ENCODE measurements at regions not wholly inside any gene's neighbourhood (a gene's known extent, or its start where the extent isn't known, plus 50 kb on each side); places are given as distances from the start of the nearest gene placed in this dataset.

DNA sequence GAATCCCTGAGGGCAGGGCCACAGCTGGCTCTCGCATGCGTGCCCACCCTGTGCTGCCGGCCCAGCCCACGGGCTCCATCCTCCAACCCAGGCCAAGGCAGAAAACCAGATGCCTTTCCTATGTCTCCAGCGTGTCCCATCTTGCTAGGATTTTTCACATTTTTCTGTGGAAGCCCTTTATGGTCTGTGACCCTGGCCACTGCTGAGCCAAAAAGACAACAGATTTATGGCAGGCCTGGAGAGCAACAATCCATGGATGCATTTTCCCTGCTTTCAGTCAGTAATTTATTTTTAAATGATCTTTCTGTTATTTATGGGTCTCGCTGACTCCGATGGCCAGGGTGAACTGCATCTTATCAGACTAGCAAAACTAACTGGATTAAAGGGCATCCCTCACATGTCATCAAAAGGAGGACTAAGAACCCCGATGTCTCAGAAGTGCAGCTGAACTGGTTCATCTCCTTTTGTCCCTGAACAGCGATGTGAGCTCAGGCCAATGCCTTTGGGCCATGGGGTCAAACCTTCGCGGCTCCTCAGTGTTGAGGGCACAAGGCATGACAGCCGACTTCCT, 346.0 kb downstream of the CYRIA start:
- DNase-seq (ENCODE audit: low spot score), result no peak

DNA sequence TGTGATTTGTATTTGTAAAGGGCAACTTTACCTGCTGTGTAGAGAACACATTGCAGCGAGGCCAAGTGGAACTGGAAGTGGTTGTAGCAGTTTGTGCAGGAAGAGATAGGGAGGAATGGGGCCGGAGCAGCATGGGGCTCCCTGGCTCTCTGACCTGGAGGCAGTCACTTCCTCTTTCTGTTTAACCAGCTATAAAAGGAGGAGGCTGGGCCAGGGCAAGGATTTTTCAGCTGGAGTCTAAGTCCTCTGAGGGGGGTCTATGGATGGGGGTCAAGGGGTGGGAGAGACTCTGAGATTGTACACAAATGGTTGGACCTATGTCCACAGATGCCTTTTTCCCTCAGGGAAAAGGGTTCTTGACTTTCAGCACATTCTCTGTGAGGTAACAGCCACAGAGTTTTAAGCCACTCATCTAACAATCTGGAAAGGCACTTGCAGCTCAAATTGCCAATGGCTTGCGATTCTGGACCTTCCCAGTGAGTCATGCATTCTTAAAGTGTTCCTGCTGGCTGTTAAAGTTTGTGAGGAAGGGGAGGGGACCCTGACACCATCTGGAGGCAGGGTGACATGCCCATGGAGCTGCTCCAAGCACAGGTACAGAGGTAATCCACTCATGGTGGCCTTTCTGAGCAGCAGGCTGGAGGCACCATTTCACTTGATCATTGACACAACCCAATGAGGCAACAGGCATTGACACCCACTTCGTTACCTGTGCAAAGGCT, 347.0 kb downstream of the CYRIA start:
- no peak for DNase-seq (ENCODE audit: low spot score)

DNA sequence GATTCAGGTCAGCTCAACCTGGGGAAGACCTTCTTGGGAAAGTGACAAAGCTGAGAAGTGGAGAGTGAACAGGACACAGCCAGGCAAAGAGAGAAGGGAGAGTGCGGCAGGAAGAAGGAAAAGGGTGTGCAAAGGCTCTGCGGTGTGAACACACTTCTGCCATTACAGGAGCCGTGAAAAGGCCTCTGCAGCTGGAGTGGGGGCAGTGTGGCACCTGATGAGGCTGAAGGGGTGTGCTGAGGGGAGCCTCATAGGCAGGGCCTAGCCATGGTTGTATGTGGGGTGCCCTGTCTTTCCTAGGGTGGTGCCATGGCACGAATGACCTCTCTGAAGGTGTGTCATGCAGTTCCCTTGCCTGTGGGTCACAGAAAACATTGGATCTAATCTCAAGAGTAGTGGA, 347.6 kb downstream of the CYRIA start:
- no peak for DNase-seq (ENCODE audit: low spot score)

DNA sequence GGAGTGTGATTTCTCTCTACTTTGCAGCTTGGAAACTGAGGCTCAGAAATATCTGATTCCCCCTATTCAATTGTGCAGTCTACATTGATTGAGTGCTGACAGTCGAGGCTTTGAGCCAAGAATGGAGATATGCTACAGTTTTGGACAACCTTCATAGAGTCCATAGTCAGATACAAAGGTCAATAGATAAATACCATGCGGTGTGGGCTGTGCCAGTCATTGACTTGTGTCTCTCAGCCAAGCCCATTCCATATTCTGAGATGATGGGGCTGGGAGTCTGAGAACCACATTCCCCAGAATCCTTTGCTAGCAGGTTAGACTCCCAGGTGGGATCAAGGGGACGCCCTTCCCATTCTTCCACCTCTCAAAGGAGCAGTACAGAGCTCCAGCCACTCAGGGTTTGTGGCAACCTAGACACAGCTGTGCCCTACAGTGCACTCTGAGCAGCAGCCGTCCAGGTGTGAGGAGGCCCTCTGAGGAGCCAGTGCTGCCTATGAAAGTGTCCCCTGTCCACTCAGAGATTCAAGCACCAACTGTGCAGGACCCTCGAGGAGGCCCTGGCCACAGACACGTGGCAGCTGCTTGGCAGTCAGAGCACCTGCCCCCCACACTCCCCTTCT, 348.3 kb downstream of the CYRIA start:
- DNase-seq (ENCODE audit: low spot score), result no peak

DNA sequence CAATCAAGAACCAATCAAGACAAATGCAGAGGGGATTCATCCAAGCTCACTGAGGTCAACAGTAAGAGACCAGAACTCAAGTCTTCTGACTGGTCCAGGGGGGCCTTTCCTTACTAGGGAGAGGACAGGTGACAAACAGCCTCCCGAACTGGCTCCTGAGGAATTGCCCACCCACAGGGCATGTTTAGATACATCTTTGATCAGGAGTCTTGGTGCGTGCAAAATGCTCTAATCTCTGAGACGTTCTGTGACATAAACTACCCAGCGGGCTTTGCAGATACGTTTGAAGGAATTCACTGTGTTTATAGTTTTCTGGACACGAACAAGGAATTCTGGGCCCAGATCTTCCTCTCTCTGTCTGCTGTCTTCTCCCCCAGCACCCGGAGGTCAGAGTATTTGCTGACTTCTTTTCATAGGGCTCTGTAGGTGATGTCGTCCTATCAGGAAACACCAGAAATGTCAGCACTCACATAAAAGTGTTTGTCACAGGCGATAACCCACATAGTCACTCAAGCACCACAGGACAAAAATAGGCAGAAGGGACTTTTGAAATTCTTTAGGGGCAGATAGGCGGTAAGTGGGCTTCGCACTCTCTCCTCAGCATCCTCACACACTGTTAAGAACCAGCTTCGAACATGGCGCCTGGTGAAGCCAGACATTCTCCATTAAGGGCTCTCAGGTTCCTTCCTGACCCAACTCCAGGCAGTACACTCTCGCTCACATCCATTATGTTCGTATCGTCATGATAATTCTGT, 349.0 kb downstream of the CYRIA start:
- no peak for DNase-seq (ENCODE audit: low spot score)

DNA sequence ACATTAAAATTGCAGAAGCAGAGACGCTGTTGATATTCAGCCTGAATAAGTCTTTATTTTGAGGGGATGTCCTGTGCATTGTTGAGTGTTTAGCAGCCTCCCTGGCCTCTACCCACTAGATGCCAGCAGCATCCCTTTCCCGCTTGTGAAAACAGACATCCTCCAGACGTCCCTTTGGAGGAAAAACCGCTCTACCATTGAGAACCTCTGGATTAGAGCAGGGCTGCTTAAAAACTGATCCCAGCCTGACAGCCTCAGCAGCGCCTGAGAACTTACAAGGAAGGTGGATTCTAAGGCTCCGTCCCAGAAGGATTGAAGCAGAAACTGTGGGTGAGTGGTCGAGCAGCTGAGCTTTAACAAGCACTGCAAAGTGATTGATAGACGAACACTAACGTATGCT, 349.7 kb downstream of the CYRIA start:
- no peak for DNase-seq (ENCODE audit: low spot score)

DNA sequence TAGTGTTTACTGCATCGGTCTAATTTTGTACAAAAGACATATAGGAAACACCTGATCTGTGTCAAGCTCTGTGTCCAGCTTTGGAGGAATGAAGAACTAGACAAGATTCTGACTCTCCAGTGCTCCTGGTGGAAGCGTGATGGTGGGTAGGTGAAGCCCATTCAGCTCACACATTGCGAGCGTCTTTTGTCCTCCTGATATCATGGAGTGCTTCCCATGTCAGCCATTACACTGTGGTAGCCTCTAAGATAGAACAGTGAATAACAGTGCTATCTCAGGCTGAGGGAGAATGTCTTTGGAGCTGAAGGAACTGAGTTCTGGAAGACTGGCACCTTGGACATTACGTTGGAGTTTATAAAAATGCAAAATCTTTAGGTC, 350.2 kb downstream of the CYRIA start:
- no peak for DNase-seq (ENCODE audit: low spot score)

DNA sequence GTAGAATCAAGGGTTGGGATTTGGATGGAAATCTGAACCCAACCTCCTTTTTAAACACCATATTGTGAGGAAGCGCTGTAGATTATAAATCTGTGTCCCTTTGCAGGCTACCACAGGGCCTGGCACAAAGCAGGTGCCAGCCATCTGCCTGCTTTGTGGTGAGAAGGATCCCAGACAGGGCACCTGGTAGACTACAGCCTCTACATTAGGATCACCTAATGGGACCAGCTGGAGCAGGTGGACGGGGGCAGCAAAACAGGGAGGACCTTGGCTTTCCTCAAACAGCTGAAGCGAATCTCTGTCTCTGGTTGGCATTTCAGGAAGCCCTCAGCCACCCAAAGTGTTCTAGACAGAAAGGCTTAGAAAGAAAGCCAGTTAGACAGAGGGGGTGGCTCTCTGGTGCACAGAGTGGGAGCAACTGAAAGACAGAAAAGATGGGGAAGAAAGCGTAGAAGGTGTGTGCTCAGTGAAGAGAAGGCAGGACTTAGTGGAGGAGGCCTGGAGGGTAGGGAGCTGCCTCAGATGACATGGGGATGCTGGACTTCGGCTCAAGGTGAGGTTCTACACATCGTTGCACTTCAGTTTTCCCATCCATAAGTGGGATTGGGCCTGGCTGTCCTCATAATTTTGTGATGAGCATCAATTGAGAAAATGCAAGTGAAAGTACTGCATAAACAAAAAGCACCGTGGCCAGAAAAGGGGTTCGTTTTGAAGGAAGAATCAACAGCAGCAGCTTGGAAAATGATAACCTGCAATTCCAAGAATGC, 350.8 kb downstream of the CYRIA start:
- no peak for DNase-seq (ENCODE audit: low spot score)

DNA sequence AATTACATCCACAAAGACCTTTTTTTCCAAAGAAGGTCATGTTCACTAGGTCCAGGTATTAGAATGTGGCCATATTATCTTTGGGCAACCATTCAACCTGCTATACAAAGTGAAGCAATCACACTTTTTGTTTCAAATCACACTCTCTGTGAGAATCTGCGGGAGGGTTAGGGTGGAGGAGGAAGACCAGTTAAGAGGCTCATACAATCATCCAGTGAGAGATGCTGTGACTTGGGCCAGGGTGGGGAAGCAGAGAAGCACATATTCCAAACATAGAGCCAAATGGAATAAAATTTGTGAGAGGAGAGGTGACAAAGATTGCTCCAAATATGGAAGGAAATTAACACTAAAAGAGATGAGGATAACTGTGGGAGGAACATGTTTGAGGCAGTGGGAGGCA, 351.6 kb downstream of the CYRIA start:
- DNase-seq (ENCODE audit: low spot score), result no peak

DNA sequence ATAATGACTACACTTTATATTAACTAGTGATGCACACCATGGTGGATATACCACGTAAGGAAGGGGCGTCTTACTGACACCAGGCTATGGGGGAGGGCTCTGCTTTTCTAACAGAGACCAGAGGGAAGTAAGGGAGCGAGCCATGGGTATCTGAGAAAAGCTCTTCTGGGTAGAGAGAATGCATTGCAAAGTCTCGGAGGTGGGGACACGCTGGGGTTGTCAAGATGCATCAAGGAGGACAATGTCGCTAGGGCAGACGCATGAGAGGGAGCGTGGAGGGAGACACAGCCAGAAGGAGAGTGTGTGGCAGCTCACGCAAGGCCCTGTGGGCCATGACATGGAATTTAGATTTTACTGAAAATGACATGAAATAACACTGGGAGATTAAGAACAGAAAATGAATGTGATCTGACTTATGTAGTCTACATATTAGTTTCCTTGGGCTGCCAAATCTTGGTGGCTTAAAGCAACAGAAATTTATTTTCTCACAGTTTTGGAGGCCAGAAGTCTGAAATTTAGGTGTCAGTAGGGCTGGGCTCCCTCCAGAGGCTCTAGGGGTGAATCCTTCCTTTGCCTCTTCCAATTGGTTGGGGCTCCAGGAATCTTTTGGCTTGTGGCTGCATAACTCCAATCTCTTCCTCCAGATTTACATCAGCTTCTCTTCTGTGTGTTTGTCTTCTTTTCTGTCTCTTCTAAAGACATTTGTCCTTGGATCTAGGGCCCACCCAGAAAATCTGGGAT, 352.2 kb downstream of the CYRIA start:
- DNase-seq (ENCODE audit: low spot score), result no peak

DNA sequence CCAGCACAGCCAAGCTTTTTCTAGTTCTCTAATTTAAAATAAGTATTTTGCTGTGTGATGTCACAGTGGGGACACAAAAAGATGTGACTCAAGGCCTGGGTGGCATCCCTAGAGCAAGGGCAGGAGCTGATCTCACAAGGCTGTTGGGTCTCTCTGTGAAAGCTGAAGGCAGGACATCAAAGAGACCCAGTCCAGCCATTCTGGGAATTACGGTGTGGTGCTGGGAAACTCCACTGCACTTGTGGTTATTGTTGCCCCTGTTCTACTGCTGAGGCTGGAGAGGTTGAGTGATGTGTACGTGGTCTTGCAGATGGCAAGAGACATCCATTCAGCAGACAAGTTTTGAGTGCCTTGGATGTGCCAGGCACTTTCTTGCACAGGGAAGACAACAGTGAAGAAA, 352.9 kb downstream of the CYRIA start:
- no peak for DNase-seq (ENCODE audit: low spot score)

DNA sequence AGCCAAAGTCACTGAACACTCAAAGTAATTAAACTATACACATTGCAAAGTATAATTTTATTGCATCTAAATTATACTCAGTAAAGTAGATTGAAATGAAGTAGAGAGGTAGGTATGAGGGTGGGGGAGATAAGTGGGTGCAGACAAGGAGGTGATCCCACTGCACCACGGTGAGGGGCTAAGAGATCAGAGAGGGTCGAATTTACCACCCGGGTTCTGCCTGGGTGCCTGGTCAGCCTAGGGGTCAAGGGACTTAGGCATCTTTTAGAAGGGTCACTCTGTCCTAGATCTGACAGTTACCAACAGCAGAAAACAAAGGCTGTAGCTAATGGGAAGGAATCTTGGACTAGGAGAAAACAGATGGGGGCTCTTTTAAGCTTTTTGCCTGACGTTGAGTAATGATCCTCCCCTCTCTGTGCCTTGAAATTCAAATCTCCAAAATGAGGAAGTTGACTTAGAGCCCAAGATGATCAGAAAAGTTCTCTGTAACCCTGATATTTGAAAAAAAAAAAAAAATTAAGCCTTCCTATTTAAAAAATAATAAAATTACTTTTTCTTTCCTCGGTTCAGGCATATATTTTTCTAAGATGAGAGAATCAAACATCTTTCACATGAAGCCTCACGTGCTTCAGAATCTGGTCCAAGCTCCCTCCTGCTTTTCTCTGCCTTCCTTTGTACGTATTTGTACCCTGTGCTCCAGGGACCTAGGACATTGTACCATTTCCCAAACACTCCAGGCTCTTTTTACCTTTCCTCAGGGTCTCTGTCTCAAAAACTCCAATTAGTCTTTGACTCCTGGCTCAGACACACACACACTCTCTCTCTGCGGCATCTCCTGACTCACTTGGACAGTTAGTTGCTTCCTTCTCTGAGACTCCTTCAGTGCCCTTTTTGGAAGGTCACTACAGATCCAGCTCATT, 353.9 kb downstream of the CYRIA start:
- DNase-seq (ENCODE audit: low spot score), result no peak

DNA sequence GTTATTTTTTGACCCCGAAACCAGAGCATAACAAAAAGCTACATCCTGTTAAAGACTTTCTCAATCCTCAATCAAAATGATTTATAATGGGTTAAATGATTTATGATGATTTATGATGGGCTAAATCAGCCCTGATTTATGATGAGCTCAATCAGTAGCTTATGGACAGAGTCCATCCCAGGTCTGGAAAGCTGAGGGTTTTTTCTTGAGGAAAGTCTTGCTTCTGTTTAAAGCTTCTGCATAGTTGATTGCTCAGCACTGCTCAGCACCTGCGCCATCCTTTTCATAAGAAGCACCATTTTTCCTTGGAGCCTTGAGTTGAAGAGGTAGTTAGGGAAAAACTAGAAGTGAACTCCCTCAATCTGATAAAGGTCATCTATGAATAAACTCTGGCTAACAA, 356.8 kb downstream of the CYRIA start:
- no peak for DNase-seq (ENCODE audit: low spot score)

DNA sequence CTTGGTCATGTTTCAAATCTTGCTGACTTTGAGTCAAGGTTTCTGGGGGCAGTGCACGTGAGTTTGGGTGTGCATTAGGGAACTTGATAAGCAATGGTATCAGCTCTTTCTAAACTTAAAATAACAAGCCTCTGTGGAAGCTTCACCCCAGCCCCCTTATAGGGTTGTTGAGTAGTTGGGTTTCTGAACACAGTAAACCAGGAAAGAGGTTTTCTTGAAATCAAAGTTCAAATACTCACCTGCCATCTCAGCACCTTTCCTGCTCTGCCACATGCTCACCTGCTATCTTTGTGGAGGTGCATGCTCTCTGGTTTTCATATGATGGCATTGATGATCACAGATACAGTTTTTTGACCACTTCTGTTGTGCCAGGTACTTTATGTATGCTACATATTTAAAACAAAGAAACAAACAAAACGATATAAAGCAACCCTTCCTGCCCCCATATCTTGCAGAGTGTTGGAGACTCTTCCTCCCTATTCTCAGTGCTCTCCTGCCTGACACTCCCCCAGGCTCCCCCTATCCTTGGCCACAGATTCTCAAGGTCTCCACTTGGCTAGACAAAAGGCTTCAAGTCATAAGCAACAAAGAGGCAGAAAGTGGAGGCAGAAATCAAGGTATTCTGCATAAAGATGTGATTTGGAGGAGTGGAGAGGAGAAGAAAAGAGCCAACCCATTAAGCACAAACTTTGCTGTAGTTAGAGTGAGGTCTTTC, 360.6 kb downstream of the CYRIA start:
- DNase-seq (ENCODE audit: low spot score), result no peak

DNA sequence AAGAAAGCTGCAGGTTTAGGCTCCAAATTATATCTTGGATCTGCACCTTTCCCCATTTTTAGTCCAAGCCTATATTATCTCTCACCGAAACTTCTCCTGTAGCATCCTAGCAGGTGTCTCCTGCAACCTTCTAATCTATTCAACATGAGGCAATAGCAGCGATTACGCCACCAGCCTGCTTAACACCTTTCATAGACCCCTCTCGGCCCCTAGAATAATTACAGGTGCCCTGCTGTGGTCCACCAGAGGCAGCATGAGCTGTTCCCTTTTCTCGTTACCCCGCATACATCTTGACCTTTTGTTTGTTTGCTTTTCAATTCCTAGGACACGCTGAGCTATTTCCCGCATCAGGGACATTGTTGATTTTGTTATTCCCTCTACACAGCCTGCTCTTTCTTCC, 361.9 kb downstream of the CYRIA start:
- DNase-seq (ENCODE audit: low spot score), result no peak

DNA sequence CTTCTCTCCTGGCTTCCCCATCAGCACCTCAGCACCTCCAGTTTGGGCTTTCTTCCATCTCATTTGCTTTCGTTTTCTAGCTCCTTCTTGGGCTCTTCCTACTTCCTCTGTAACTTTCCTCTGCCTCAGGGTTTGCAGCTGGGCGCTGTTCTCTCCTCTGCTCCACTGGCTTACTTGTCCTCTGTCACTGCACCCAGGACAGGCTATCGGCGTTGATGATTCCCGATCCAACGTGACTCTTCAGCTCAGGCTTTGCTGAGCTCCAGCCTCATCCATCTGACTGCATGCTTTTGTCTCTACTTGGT, 362.4 kb downstream of the CYRIA start:
- DNase-seq (ENCODE audit: low spot score), result no peak

DNA sequence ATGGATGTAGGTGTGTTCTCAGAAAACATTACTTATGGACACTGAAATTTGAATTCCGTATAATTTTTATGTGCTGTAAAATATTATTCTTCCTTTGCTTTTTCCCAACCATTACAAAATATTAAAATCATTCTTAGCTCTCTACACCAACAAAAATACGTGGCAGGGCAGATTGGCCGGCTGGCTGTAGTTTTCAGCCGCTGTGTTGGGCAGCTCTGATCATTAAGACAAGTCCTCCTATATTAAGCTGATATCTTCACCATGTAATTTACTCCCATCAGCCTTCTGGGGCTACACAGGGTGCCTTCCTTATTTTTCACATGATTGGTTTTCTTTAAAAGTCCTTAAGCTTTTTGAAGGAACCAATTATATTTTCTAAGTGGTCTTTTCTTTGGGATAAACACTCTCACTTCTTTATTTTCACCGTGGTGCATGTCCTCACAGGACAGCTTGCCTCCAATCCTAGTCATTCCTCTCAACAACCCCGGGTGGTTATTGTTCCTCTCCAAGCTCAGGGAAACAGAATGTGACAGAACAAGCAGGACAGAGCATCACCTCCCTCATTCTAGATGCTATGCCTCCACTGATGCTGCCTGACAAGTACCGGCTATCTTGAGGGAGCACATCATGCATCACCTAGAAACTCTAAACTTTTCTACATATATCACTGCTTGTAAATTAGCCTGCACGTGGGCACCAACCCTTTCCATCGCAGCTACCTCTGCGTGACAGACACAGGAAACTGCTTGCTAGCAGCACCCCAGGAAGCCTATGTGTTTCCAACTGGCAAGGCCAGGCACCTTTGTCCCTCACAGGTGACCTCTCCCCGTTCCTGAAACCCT, 362.3 kb downstream of the MYCN start:
- DNase-seq (ENCODE audit: low spot score), result no peak

DNA sequence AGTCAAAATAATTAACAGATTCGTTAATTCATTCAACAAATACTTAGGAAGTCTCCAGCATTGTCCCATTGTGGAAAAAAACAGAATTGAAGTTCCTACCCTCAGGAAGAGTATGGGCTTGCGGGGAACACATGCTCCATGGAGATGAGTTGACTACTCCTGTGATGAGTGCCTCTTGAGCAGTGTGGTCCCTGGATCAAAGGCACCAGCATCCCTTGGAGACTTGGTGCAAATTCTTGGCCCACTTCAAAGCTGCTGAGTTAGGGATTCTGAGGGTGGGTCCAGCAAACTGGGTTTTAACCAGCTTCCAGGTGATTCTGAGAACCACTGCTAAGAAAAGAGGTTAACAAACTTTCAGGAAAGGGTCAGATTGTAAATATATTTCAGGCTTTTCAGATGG, 361.6 kb downstream of the MYCN start:
- DNase-seq (ENCODE audit: low spot score), result no peak

DNA sequence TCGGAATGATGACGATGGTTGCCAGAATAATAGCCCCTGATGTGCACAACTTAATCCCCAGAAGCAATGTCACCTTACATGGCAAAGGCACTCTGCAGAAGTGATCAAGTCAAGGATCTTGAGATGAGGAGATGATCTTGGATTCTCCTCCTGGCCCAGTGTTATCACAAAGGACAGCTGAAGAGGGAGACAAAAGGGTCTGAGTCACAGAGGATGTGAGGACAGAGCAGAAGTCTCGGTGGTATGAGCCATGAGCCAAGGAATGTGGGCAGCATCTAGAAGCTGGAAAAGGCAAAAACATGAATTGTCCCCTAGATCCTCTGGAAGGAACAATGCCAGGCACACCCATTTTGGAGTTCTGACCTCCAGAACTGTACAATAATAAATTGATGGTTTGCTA, 358.5 kb downstream of the MYCN start:
- no peak for DNase-seq (ENCODE audit: low spot score)
